HepG2 (cell line): ENCODE measurements at regions not wholly inside any gene's neighbourhood (a gene's known extent, or its start where the extent isn't known, plus 50 kb on each side); places are given as distances from the start of the nearest gene placed in this dataset.
A peak's percentile ranks its signal among the peaks of the same experiment; 100 is the strongest.

ENCODE experiments used
- FIP1L1 ChIP-seq: fragments of 200-400 bp; formaldehyde crosslinking; IDR thresholded peaks from 2 replicates; pipeline ENCODE4 v1.6.1; 2018; ENCODE audit warnings: low read depth, mild to moderate bottlenecking, low read length, moderate library complexity, borderline replicate concordance; ENCODE audit not compliant: insufficient read depth
- HNF4A ChIP-seq: sonication (generic); formaldehyde crosslinking; IDR thresholded peaks from 2 replicates; pipeline ENCODE4 v1.4.0; 2020; ENCODE audit warnings: missing genetic modification reagents
- HOXA7 ChIP-seq: sonication (generic); formaldehyde crosslinking; IDR thresholded peaks from 2 replicates; pipeline ENCODE4 v1.8.1; 2022; ENCODE audit warnings: mild to moderate bottlenecking, missing genetic modification reagents, moderate library complexity
- MIXL1 ChIP-seq: IDR thresholded peaks from 2 replicates; pipeline ENCODE4 v1.6.1; 2016
- NFYB ChIP-seq: sonication (generic); formaldehyde crosslinking; IDR thresholded peaks from 2 replicates; pipeline ENCODE4 v1.4.0; 2020; ENCODE audit warnings: missing genetic modification reagents
- RBM22 ChIP-seq: fragments of 200-400 bp; formaldehyde crosslinking; optimal IDR thresholded peaks from 2 replicates; pipeline ENCODE3; 2017; ENCODE audit warnings: mild to moderate bottlenecking, low read length, moderate library complexity
- SAP130 ChIP-seq: IDR thresholded peaks from 2 replicates; pipeline ENCODE4 v1.6.1; 2016; ENCODE audit warnings: low read depth
- SMAD9 ChIP-seq: sonication (generic); formaldehyde crosslinking; IDR thresholded peaks from 2 replicates; pipeline ENCODE4 v1.5.1; 2020; ENCODE audit warnings: mild to moderate bottlenecking, missing genetic modification reagents
- SP2 ChIP-seq: sonication (generic); formaldehyde crosslinking; IDR thresholded peaks from 2 replicates; pipeline ENCODE4 v1.5.1; 2020; ENCODE audit warnings: mild to moderate bottlenecking, missing genetic modification reagents
- TSC22D2 ChIP-seq: sonication (generic); formaldehyde crosslinking; IDR thresholded peaks from 2 replicates; pipeline ENCODE4 v1.5.1; 2020; ENCODE audit warnings: missing genetic modification reagents, mild to moderate bottlenecking, borderline replicate concordance
- ZFX ChIP-seq: sonication (generic); formaldehyde crosslinking; IDR thresholded peaks from 2 replicates; pipeline ENCODE4 v1.4.0; 2020; ENCODE audit warnings: mild to moderate bottlenecking, low read depth, missing genetic modification reagents, moderate library complexity
- ZNF230 ChIP-seq: sonication (generic); formaldehyde crosslinking; IDR thresholded peaks from 2 replicates; pipeline ENCODE4 v1.4.0; 2020; ENCODE audit warnings: mild to moderate bottlenecking, missing genetic modification reagents
- ZNF256 ChIP-seq: sonication (generic); formaldehyde crosslinking; conservative IDR thresholded peaks from 2 replicates; pipeline ENCODE4 v1.4.0; 2020; ENCODE audit warnings: missing genetic modification reagents
- ZNF274 ChIP-seq: sonication (generic); formaldehyde crosslinking; IDR thresholded peaks from 2 replicates; pipeline ENCODE4 v1.5.1; 2020; ENCODE audit warnings: mild to moderate bottlenecking, missing genetic modification reagents
- ZNF292 ChIP-seq: sonication (generic); formaldehyde crosslinking; IDR thresholded peaks from 2 replicates; pipeline ENCODE4 v1.8.1; 2022; ENCODE audit warnings: mild to moderate bottlenecking, low read depth, missing genetic modification reagents, borderline replicate concordance
- ZNF383 ChIP-seq: sonication (generic); formaldehyde crosslinking; IDR thresholded peaks from 2 replicates; pipeline ENCODE4 v1.4.0; 2020; ENCODE audit warnings: missing genetic modification reagents, mild to moderate bottlenecking, borderline replicate concordance
- ZNF547 ChIP-seq: sonication (generic); formaldehyde crosslinking; IDR thresholded peaks from 2 replicates; pipeline ENCODE4 v1.5.1; 2020; ENCODE audit warnings: mild to moderate bottlenecking, missing genetic modification reagents
- ZNF672 ChIP-seq: sonication (generic); formaldehyde crosslinking; IDR thresholded peaks from 2 replicates; pipeline ENCODE4 v1.8.1; 2022; ENCODE audit warnings: missing genetic modification reagents
- ZNF720 ChIP-seq: sonication (generic); formaldehyde crosslinking; IDR thresholded peaks from 2 replicates; pipeline ENCODE4 v1.4.0; 2020; ENCODE audit warnings: missing genetic modification reagents
- ZNF788 ChIP-seq: sonication (generic); formaldehyde crosslinking; IDR thresholded peaks from 2 replicates; pipeline ENCODE4 v1.5.0; 2020; ENCODE audit warnings: mild to moderate bottlenecking, missing genetic modification reagents, borderline replicate concordance
- TF ChIP-seq, protein P1 (sequence below): sonication (generic); formaldehyde crosslinking; IDR thresholded peaks from 2 replicates; pipeline ENCODE4 v1.4.0; 2020; ENCODE audit warnings: mild to moderate bottlenecking, missing genetic modification reagents
- TF ChIP-seq, protein P2 (sequence below): IDR thresholded peaks from 2 replicates; pipeline ENCODE4 v1.6.1; 2016; ENCODE audit warnings: mild to moderate bottlenecking
- TF ChIP-seq, protein P3 (sequence below): IDR thresholded peaks from 2 replicates; pipeline ENCODE4 v1.6.1; 2012; ENCODE audit warnings: inconsistent platforms
- TF ChIP-seq, protein P4 (sequence below): sonication (generic); formaldehyde crosslinking; IDR thresholded peaks from 2 replicates; pipeline ENCODE4 v1.5.1; 2020; ENCODE audit warnings: mild to moderate bottlenecking, missing genetic modification reagents, borderline replicate concordance

DNA sequence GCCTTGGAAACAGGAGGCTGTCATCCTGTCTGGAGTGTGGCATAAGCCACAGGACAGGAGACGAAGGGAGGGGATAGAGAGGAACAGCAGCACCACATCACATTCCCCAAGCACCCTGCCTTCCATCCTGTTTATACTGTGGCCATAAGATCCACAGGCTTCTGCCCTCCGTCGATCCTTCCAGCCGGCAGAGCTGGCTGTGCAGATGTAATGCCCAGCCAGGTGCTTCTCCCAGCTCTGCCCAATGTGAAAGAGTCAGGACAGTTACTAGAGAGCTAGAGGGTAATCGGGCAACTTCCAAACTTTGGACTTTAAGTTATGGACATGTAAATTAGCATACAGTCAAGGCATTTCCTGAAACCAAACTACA, 368.4 kb downstream of the SOX9 start (continued):
- TF ChIP-seq FIP1L1 (no peak), ZNF720 (CRISPR knock-in tag) (no peak), ZNF230 (CRISPR knock-in tag) (no peak), NFYB (CRISPR knock-in tag) (no peak), TSC22D2 (CRISPR knock-in tag) (no peak), ZNF256 (CRISPR knock-in tag) (peak; percentile 79; the same call in 1 of the 2 replicates), SAP130 (CRISPR knock-in tag) (peak; percentile 11; the same call in 1 of the 2 replicates), ZNF274 (CRISPR knock-in tag) (0 out of 2 replicates have a peak, but pooled peaks have one; percentile 22), MIXL1 (no peak), ZNF383 (CRISPR knock-in tag) (0 out of 2 replicates have a peak, but pooled peaks have one; percentile 56), ZNF788 (CRISPR knock-in tag) (no peak), ZNF292 (CRISPR knock-in tag) (0 out of 2 replicates have a peak, but pooled peaks have one; percentile 29), SP2 (no peak), ZNF547 (0 out of 2 replicates have a peak, but pooled peaks have one; percentile 47), RBM22 (no peak), SMAD9 (CRISPR knock-in tag) (no peak), HNF4A (CRISPR knock-in tag) (peak; percentile 79), ZFX (CRISPR knock-in tag) (peak; percentile 34; the same call in 1 of the 2 replicates), ZNF672 (CRISPR knock-in tag) (no peak), HOXA7 (CRISPR knock-in tag) (no peak)
- TF ChIP-seq, protein P1, sequence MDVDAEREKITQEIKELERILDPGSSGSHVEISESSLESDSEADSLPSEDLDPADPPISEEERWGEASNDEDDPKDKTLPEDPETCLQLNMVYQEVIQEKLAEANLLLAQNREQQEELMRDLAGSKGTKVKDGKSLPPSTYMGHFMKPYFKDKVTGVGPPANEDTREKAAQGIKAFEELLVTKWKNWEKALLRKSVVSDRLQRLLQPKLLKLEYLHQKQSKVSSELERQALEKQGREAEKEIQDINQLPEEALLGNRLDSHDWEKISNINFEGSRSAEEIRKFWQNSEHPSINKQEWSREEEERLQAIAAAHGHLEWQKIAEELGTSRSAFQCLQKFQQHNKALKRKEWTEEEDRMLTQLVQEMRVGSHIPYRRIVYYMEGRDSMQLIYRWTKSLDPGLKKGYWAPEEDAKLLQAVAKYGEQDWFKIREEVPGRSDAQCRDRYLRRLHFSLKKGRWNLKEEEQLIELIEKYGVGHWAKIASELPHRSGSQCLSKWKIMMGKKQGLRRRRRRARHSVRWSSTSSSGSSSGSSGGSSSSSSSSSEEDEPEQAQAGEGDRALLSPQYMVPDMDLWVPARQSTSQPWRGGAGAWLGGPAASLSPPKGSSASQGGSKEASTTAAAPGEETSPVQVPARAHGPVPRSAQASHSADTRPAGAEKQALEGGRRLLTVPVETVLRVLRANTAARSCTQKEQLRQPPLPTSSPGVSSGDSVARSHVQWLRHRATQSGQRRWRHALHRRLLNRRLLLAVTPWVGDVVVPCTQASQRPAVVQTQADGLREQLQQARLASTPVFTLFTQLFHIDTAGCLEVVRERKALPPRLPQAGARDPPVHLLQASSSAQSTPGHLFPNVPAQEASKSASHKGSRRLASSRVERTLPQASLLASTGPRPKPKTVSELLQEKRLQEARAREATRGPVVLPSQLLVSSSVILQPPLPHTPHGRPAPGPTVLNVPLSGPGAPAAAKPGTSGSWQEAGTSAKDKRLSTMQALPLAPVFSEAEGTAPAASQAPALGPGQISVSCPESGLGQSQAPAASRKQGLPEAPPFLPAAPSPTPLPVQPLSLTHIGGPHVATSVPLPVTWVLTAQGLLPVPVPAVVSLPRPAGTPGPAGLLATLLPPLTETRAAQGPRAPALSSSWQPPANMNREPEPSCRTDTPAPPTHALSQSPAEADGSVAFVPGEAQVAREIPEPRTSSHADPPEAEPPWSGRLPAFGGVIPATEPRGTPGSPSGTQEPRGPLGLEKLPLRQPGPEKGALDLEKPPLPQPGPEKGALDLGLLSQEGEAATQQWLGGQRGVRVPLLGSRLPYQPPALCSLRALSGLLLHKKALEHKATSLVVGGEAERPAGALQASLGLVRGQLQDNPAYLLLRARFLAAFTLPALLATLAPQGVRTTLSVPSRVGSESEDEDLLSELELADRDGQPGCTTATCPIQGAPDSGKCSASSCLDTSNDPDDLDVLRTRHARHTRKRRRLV = no peak
- TF ChIP-seq, protein P2, sequence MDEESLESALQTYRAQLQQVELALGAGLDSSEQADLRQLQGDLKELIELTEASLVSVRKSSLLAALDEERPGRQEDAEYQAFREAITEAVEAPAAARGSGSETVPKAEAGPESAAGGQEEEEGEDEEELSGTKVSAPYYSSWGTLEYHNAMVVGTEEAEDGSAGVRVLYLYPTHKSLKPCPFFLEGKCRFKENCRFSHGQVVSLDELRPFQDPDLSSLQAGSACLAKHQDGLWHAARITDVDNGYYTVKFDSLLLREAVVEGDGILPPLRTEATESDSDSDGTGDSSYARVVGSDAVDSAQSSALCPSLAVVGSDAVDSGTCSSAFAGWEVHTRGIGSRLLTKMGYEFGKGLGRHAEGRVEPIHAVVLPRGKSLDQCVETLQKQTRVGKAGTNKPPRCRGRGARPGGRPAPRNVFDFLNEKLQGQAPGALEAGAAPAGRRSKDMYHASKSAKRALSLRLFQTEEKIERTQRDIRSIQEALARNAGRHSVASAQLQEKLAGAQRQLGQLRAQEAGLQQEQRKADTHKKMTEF (CRISPR knock-in tag) = 0 out of 2 replicates have a peak, but pooled peaks have one; percentile 42
- TF ChIP-seq, protein P3, sequence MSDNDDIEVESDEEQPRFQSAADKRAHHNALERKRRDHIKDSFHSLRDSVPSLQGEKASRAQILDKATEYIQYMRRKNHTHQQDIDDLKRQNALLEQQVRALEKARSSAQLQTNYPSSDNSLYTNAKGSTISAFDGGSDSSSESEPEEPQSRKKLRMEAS = 0 out of 2 replicates have a peak, but pooled peaks have one; percentile 16
- TF ChIP-seq, protein P4, sequence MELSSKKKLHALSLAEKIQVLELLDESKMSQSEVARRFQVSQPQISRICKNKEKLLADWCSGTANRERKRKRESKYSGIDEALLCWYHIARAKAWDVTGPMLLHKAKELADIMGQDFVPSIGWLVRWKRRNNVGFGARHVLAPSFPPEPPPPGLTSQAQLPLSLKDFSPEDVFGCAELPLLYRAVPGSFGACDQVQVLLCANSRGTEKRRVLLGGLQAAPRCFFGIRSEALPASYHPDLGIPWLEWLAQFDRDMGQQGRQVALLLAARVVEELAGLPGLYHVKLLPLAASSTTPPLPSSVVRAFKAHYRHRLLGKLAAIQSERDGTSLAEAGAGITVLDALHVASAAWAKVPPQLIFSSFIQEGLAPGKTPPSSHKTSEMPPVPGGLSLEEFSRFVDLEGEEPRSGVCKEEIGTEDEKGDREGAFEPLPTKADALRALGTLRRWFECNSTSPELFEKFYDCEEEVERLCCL = no peak
